ENCODE measurements at regions not wholly inside any gene's neighbourhood (a gene's known extent, or its start where the extent isn't known, plus 50 kb on each side); places are given as distances from the start of the nearest gene placed in this dataset.
A peak's percentile ranks its signal among the peaks of the same experiment; 100 is the strongest.
"Not testable (repeated sequence)": the region's sequence is repeated elsewhere in the genome, so short reads cannot be mapped to it uniquely, and the experiment has no call there.

GRCh38 chr4:138658518-138658917, 357.1 kb upstream of the NOCT start:
- no peak for DNase-seq

- DNase-seq = no peak
These were observed 358.6 kb upstream of the NOCT start for GRCh38 chr4:138656990-138657389.

DNA sequence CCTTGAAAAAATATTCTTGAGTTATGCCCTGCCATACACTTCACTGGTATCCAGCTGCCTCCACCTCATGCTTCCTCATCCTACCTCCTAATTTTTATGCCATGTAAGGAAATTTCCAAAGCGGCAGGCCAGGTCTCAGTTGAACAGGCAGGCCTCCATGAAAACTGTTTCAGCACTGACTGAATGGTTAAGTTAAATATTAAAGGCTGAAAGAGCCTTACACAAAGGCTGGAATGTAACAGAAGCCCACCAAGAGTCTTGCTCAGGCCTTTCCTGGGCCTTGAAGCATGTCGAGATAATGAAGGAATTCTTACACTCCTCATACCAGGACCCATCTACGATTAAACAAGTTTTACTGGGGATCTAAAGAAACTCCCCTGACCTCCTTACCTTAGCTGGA, 359.6 kb upstream of the NOCT start:
- no peak for DNase-seq

- DNase-seq = no peak
These were observed 360.3 kb upstream of the NOCT start for GRCh38 chr4:138655286-138655685.

- no peak for DNase-seq
These were observed 364.6 kb upstream of the NOCT start for GRCh38 chr4:138650929-138651448.

- no peak for DNase-seq
These were observed 365.1 kb upstream of the NOCT start for GRCh38 chr4:138650495-138650894.

DNA sequence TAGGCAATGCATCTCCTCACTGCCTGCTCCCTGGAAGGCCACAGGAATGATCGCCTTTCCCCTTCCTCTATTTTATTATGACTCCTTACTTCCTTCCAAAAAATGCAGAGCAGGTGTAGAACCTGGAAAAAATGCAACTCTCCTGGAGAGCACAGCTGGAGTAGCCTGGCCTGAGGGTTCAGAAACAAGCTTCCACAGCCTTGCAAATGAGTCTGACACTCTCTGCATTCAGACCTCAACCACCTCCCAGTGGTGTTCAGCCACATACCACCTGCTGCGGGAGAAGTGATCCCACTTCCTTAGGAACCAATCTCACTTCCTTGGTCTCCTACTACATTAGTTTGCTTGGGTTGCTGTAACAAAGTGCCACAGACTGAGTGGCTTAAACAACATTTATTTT, 368.1 kb upstream of the NOCT start:
- no peak for DNase-seq

GRCh38 chr4:138646383-138646782, 369.2 kb upstream of the NOCT start:
- DNase-seq = no peak

DNA sequence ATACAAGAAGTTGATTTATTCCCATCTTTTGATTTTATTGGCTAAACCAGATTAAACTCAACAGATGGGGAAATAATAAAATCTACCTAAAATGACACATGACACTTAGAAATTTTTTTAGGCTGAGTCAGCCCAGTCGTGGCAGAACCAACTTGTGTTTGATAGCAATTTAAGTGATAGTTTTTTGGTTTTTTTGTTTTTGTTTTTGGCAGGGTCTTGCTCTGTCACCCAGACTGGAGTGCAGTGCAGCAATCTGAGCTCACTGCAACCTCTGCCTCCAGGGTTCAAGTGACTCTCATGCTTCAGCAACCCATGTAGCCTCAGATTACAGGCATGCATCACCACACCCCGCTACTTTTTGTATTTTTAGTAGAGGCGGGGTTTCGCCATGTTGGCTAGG, 370.3 kb upstream of the NOCT start:
- DNase-seq = no peak

DNA sequence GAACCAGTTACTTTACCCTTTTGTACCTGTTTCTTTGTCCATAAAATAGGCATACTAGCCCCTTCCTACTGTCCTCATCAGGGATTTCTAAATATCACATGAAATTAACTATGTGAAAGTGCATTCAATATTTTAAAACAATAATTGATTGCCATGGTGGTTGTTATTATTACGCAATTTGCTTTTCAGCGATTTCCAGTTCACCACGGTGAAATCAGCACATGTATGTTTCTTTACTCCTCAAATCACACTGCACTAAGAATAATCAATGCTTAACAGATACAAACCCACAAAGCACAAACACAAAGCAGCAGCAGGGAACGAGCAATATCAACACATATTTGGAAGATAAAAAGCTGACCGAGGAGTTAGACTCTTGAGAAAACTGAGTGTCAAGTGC, 371.3 kb upstream of the NOCT start:
- DNase-seq = no peak

GRCh38 chr4:138643827-138644226, 371.8 kb upstream of the NOCT start:
- no peak for DNase-seq

GRCh38 chr4:138639018-138639741, 376.4 kb upstream of the NOCT start:
- no peak for DNase-seq

- DNase-seq = no peak
These were observed 378.8 kb upstream of the NOCT start for GRCh38 chr4:138636781-138637180.

- DNase-seq = no peak
These were observed 380.7 kb upstream of the NOCT start for GRCh38 chr4:138634915-138635314.

DNA sequence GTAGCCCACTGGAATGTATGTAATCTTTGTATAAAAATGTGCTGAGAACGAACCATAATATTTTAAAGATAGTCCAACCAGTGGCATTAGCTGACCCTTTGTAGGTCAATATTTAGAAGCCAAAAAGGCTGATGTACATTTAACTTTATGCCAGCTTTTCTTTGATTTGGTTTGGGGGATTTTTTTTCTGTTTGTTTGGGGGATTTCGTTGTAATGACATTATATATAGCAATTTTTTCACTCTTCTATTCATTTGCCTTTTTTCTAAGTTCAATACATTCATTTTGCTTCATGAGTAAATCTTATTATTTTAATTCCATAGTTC, 382.0 kb upstream of the NOCT start:
- DNase-seq = no peak

GRCh38 chr4:138632856-138633579, 382.6 kb upstream of the NOCT start:
- no peak for DNase-seq

DNA sequence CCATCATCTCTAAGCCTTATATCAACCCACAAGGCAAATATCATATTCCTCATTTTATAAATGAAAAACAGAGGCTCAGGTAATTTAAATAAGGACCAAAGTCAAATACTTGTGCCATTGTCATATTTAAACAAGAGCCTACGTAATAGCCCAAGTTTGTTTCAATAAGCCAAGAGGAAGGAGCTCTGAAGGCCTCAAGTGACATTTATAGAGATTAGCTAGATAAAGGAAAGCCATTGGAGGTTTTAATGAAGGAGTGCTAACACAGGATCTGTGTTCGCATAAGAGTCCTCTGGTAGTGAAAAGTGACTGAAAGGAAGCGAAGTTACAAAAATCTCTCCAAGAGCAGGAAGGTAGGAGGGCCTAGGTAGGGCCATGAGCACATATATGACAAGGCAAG, 384.9 kb upstream of the NOCT start:
- DNase-seq = no peak

DNA sequence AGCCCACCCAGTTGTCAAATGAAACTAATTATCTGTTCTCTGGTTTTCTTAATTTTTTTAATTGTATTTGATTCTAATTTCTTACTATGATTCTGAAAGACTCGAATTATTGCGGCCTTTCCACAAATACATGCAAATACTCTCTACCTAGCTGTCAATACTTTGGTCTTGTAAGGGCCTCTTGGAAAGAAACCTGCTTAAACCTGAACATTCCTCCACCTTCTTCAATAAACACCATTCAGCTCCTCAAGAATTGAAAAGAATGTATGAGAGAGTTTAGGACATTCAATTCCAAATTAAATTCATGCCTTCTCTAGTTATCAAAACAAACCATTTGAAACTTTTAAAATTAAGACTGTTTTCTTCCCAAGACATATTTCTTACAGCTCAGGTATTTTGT, 385.9 kb upstream of the NOCT start:
- DNase-seq = no peak

DNA sequence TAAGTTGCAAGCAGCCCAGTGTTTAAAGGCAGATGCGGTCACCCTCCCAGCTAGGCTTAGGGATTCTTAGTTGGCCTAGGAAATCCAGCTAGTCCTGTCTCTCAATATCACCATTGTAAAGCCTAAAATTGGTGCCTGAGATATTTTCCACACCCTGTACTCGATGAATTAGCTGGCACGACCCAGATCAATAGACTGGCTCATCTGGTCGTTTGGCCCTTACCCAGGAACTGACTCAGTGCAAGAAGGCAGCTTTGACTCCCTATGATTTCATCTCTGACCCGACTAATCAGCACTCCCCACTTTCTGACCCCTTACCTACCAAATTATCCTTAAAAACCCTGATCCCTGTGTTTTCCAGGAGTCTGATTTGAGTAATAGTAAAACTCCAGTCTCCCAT, 384.9 kb upstream of the SLC7A11 start:
- DNase-seq = no peak

DNA sequence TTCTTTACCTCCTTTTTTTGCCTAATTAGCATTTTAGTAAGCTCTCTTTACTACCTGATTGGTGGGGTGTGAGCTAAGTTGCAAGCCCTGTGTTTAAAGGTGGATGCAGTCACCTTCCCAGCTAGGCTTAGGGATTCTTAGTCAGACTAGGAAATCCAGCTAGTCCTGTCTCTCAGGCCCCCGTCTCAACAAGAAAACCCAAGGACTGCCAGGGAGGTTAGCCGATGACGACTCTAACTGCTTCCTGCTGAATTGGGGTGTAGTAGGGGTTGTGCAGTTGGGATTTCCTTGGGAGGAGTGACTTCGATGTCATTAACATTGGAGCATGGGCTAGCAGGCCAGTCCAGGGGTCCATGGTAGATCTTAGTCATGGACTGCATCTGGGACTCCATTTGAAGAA, 380.2 kb upstream of the SLC7A11 start:
- DNase-seq = not testable (repeated sequence)

- DNase-seq = no peak
These were observed 374.6 kb upstream of the SLC7A11 start for GRCh38 chr4:138616775-138617174.

- DNase-seq = no peak
These were observed 372.4 kb upstream of the SLC7A11 start for GRCh38 chr4:138614398-138615142.

DNA sequence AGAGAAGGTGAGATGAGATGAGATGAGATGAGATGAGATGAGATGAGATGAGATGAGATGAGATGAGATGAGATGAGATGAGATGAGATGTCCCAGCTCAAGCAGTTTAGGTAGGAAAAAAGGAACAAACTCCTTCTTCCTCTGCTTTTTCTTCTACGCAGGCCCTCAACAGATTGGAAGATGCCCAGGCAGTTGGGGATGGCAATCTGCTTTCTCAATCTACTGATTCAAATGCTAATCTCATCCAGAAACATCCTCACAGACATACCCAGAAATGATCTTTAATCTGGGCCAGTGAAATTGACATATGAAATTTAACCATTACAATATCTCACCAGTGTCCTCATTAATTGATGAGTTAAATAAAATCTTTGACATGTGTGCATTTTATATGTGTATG, 370.3 kb upstream of the SLC7A11 start:
- DNase-seq = no peak

DNA sequence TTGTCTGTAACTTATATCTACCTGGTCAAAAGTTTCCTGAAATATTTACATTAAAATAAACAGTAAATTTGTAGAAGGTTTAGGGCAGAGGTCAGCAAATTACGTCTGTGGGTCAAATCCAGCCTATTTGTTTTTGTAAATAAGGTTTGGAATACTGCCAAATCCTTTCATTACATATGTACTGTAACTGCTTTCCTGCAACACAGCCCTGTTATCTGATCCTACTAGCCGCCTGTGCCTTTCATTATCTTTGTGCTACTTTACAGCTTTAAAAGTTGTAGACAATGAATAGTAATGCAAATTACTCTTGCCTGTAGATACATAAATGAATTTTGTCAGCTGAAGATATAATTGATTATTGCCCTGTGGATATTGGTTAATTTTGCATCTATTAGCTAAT, 369.6 kb upstream of the SLC7A11 start:
- DNase-seq = peak; percentile 55
